ENCODE measurements at regions not wholly inside any gene's neighbourhood (a gene's known extent, or its start where the extent isn't known, plus 50 kb on each side); places are given as distances from the start of the nearest gene placed in this dataset.

GRCh38 chr7:98548971-98549370, 68.1 kb upstream of the NPTX2 start (continued):
- no peak for TF ChIP-seq ZHX2 (IDR thresholded peaks at IDR 0.05; ENCODE audit: low read depth)
- no peak for TF ChIP-seq ZHX2 (CRISPR knock-in tag; IDR thresholded peaks at IDR 0.05; ENCODE audit: borderline replicate concordance)
- no peak for TF ChIP-seq ZNF790 (CRISPR knock-in tag; IDR thresholded peaks at IDR 0.05; ENCODE audit: borderline replicate concordance)
- TF ChIP-seq HNRNPLL (IDR thresholded peaks at IDR 0.05; ENCODE audit: low read depth, low read length, poor library complexity, severe bottlenecking): no peak
- no peak for TF ChIP-seq ZNF337 (CRISPR knock-in tag; IDR thresholded peaks at IDR 0.05; ENCODE audit: borderline replicate concordance, low read depth)

GRCh38 chr7:98548370-98548769, 68.7 kb upstream of the NPTX2 start:
- no peaks in the 10 kb centered on the region for H4K20me1 ChIP-seq (ENCODE audit: insufficient read depth, low read length)
- no peaks in the 10 kb centered on the region for H3K4me1 ChIP-seq (ENCODE audit: insufficient read depth, low read length)
- no peak for ATAC-seq
- H3K79me2 ChIP-seq (ENCODE audit: insufficient read depth, low read length): no peaks in the 10 kb centered on the region
- peaks cover 6% of the 10 kb centered on the region; the same call in 1 of the 2 replicates for H3K9me3 ChIP-seq (ENCODE audit: low read length)
- no peak overlapping the region for H3K4me3 ChIP-seq (replicated peaks in 1 of 3; ENCODE audit: insufficient read depth in 1 of 3, low read depth in 2 of 3, low read length in 3 of 3)
- no peak overlapping the region for H2AFZ ChIP-seq (ENCODE audit: low read length)
- no peak overlapping the region for H3K27ac ChIP-seq (ENCODE audit: extremely low read length, insufficient read depth, low read length)
- FAIRE-seq: no peak
- POLR2A ChIA-PET: no interaction called here
- in situ Hi-C loops (cut with HindIII; ENCODE audit: extremely low pct_ligation_motif_present, low pct_unique_long_range_greater_than_20kb) (no loop called here), intact Hi-C loops (cut with micrococcal nuclease; ENCODE audit: unreplicated experiment) (no loop called here)
- H3K36me3 ChIP-seq (replicated peaks in 1 of 2; ENCODE audit: control insufficient read depth in 1 of 2, insufficient read depth in 2 of 2, low read length in 2 of 2): no peaks in the 10 kb centered on the region
- CTCF ChIA-PET (ENCODE audit: low intra/inter-chr PET ratio, low total read pairs): no interaction called here
- DNase-seq (ENCODE audit: low spot score): no peak
- TF ChIP-seq PHB2 (IDR thresholded peaks at IDR 0.05; ENCODE audit: partially characterized antibody): peak; percentile 24
- TF ChIP-seq FOXK1 (CRISPR knock-in tag; IDR thresholded peaks at IDR 0.05; ENCODE audit: borderline replicate concordance, low read depth): no peak
- no peak for TF ChIP-seq ZSCAN9 (CRISPR knock-in tag; IDR thresholded peaks at IDR 0.05; ENCODE audit: borderline replicate concordance)
- TF ChIP-seq ZBTB33 (CRISPR knock-in tag; IDR thresholded peaks at IDR 0.05): no peak
- 0 out of 2 replicates have a peak, but pooled peaks have one; percentile 11 for TF ChIP-seq NBN (conservative IDR thresholded peaks at IDR 0.05)
- TF ChIP-seq ZNF282 (IDR thresholded peaks at IDR 0.05; ENCODE audit: partially characterized antibody): peak; percentile 15
- 15% methylated on average over 2 of the region's 2 CpGs for WGBS (ENCODE audit: low lambda C conversion rate)
- no TSS peak for BruUV-seq (replicated peaks)
- no peak overlapping the region for H3K9ac ChIP-seq (ENCODE audit: insufficient read depth, low read depth, low read length)
- H3K27me3 ChIP-seq (ENCODE audit: control insufficient read depth in 1 of 2, insufficient read depth in 2 of 2, low read length in 2 of 2): no peaks in the 10 kb centered on the region; a peak in 1 of 5 replicates
- H3K4me2 ChIP-seq (ENCODE audit: low read depth, low read length): no peak overlapping the region

Data from HepG2 (cell line).